DLD1 (cell line): ENCODE measurements at regions not wholly inside any gene's neighbourhood (a gene's known extent, or its start where the extent isn't known, plus 50 kb on each side); places are given as distances from the start of the nearest gene placed in this dataset.

Source experiments
- in situ Hi-C: cut with HindIII; loops from 2 replicates; pipeline ENCODE4 v1.10.0; 2017; ENCODE audit warnings: low sequenced_read_pairs

- in situ Hi-C loops: no loop called here
These were observed 381.9 kb upstream of the MC4R start for GRCh38 chr18:60754413-60755009.

- in situ Hi-C loops: no loop called here
These were observed 382.6 kb upstream of the MC4R start for GRCh38 chr18:60755134-60755533.

- in situ Hi-C loops: no loop called here
These were observed 403.4 kb upstream of the MC4R start for GRCh38 chr18:60775978-60776377.

DNA sequence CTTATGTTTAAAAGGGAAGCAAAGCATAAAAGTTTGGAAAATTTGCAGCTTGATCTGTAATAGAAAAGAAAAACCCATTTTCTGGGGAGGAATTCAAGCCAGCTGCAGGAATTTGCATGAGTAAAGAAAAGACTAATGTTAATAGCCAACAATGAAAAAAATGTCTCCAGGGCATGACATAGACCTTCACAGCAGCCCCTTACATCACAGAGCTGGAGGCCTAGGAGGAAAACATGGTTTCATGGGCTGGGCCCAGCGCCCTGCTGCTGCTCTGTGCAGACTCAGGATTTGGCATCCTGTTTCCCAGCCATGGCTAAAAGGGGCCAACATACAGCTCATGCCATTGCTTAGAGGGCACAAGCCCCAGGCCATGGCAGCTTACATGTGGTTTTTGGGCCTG is 411.6 kb upstream of the MC4R start:
- in situ Hi-C loops: no loop called here

DNA sequence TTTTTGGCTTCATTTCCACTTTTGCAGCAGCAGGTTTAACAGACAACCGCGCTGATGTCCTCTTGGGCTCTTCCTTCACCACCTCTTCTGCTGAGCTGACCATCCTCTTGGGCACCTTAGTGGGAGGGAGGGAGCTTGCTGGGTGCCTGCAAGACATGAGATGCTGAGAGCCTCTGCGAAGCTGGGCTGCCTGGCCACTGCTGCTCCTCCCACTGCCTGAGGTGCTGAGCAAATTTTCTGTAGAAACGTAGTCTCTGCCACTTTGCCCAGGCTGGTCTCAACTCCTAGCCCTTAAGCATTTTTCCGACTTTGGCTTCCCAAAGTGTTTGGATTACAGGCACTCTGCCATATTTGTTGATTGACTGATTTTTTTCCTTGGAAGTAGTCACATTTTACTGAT is 422.2 kb upstream of the MC4R start:
- in situ Hi-C loops: no loop called here

DNA sequence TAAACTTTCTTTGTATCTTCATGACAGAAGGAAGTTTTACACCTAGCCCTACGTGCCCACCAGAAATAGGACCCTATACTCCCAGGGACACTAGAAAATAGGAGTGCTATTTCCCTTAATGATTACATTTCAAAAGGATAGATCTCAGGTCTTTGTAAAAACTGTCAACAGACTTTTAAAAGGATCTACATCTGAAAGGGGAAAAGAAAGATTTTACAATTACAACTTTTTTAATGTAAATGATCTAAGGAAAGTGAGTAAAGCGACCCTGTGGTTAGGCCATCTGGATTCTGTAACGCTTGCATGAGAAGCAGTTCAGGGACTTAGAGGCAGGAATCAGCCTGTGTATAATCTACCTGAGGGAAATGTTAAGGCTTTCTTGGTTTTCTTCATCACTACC is 431.8 kb upstream of the MC4R start:
- in situ Hi-C loops: no loop called here

- in situ Hi-C loops: no loop called here
These were observed 437.4 kb upstream of the MC4R start for GRCh38 chr18:60809937-60810336.

GRCh38 chr18:60812921-60813320 is 440.3 kb upstream of the MC4R start:
- in situ Hi-C loops: no loop called here

- in situ Hi-C loops: no loop called here
These were observed 453.8 kb upstream of the MC4R start for GRCh38 chr18:60826346-60826745.

DNA sequence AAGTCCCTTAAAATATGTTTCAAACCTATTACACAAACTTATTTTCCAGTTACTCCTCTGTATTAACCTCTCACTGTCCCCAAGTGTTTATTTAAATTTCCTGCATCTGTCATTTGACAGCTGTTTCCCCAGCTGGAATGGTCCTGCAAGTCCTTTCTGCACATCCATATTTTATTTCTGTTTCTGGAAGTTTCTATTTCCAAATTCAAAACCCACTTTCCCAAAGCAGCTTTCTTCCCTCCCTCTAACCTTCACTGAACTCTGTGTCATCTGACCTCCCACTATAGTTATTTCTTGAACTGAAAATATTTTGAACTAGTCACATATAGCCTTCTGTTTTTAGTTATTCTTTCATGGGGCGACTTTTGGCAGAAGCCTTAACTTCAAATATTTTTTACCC is 459.4 kb upstream of the MC4R start:
- in situ Hi-C loops: no loop called here

DNA sequence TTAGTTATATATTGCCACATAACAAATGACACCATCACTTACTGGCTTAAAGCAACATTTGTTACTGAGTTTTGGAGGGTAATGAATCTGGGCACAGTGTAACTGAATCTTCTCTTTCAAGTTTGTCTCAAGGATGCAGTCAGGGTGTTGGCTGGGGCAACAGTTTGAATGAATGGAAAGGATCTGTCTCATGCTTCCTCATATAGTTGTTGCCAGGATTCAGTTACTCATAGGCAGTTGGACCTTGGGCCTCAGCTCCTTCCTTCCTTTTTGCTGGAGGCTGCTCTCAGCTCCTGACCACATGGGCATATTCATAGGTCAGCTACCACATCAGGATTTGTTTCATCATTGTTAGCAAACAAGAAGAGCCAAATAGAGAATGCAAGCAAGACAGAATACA is 466.1 kb upstream of the MC4R start:
- in situ Hi-C loops: no loop called here

DNA sequence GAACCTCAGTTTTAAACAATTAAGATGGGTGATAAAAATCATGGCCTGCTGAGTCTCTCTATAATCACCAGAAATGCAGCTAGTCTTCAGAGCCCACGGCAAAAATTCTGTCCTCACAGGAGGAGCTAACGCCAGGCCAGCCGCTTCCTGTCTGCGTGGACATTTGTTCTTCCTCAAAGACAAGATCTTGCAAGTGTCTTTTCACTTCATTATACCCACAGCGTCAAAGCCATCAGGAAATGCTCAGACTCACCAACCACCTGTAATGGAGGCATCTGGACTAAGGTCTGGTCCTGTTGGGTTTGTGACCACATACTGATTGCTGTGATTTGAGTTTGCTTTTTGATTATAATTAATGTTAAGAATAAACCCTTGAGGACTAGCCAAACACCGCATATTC is 473.8 kb upstream of the MC4R start:
- in situ Hi-C loops: no loop called here

GRCh38 chr18:60847517-60847916 is 474.9 kb upstream of the MC4R start:
- in situ Hi-C loops: no loop called here

GRCh38 chr18:60861575-60861974 is 471.7 kb upstream of the CDH20 start:
- in situ Hi-C loops: no loop called here

DNA sequence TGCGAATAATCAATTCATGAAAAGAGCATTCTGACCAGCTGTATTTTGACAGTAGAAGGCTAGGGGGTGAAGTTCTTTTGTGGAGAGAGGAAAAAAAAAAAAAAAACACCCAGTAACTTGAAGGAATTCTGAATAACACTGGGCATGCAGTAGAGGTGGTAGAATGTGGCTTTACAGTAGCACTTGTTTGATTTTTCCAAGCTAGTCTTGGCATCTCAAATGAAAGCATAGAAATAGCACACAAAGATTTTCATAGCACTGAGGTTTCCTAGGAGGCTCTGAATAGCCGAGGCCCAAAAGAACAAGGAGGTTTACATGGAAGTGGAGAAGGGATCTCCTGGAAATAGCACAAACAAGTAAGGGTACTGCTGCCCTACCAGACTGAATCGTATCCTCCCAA is 470.2 kb upstream of the CDH20 start:
- in situ Hi-C loops: no loop called here

GRCh38 chr18:60865801-60866200 is 467.4 kb upstream of the CDH20 start:
- in situ Hi-C loops: no loop called here

GRCh38 chr18:60870261-60871153 is 462.7 kb upstream of the CDH20 start:
- in situ Hi-C loops: no loop called here

GRCh38 chr18:60872434-60872833 is 460.8 kb upstream of the CDH20 start:
- in situ Hi-C loops: no loop called here

DNA sequence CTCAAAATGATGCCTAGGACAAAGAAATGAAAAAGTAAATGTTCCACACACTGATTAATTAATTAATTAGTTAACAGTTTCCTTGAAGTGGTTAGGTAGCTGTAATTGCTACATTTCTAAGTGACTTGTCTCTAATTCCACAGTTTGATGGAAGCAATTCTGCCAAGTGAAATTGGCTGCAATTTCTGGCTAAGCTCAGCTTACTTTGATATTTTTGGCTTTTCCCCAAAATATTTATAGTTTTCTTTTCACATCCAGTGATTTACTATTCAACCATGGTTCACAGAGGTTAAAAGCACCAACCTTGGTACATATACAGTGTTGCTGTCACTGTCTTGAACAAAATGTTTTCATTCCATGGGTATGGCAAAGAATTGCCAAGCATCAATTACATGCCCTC is 459.5 kb upstream of the CDH20 start:
- in situ Hi-C loops: no loop called here

DNA sequence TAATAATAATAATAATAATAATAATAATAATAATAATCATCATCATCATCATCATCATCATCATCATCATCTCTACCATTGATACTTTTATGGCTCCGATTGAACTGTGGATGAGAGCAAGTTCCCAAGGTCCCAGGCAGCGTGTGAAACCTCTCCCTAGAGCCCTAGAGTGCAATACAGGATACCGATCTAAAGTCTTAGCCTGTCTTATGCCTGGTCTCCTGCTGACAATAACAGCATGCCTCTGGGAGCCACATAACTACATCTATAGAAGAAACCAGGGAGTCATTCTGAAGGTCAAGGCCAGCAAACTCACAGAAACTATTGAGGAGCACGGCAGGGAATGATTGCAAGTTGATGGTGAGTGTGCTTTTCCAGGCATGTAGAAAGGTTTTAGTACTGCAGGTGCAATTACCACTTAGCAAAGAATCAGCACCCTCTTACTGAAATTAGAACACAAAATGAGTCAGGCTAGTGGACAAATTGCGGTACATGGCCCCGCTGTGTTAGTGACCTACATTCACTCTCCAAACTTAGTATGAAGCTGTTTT is 457.2 kb upstream of the CDH20 start:
- in situ Hi-C loops: no loop called here

DNA sequence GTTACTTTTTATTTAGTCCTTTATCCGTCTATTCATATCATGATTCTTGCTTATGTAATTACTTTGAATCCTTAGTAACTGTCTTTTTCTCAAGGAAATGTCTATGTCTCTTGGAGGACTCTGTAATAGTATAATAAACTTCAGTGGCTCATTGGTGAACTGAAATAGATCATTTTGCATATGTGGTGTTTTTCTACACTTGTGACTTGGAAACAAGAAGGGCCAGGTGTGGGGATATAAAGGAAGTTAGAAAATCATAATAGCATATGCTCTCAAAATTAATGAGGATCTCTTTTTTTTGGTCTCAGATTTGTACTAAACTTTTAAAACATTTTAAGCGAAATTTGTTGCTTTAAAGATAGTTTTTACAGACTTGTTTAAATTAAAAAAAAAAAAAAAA is 453.0 kb upstream of the CDH20 start:
- in situ Hi-C loops: no loop called here

- in situ Hi-C loops: no loop called here
These were observed 449.6 kb upstream of the CDH20 start for GRCh38 chr18:60883587-60883986.
